ENCODE measurements at regions not wholly inside any gene's neighbourhood (a gene's known extent, or its start where the extent isn't known, plus 50 kb on each side); places are given as distances from the start of the nearest gene placed in this dataset.
A peak's percentile ranks its signal among the peaks of the same experiment; 100 is the strongest.
"Not testable (repeated sequence)": the region's sequence is repeated elsewhere in the genome, so short reads cannot be mapped to it uniquely, and the experiment has no call there.

DNA sequence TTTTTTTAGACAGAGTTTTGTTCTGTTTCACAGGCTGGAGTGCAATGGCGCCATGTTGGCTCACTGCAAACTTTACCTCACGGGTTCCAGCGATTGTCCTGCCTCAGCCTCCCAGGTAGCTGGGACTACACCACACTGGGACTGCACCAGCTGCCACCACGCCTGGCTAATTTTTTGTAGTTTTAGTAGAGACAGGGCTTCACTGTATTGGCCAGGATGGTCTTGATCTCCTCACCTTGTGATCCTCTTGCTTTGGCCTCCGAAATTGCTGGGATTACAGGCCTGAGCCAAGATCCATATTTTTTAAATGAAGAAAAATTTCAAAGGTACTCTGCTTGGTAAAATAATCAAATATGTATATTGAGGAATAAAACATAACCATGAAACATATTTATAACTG lies 195.8 kb upstream of the TPTE start:
- DNase-seq (ENCODE audit: low spot score), result peak; percentile 99

DNA sequence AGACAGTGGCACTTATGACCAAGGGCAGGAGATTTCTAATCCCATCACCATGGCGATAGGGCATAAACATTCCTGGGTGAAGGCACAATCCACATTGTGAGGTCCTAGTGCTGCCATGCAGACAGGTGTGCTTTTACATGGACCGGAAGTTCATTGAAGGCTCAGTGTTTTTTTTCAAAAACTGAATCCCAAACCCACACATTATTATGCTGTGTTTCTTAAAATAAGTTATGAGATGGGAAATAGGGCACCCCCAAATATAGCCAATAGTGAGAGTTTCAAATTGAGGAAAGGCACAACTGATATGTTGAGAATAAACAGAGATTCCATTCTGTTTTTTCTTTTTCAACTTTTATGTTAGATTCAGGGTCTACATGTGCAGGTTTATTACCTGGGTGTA lies 195.2 kb upstream of the TPTE start:
- DNase-seq (ENCODE audit: low spot score), result not testable (repeated sequence)

DNA sequence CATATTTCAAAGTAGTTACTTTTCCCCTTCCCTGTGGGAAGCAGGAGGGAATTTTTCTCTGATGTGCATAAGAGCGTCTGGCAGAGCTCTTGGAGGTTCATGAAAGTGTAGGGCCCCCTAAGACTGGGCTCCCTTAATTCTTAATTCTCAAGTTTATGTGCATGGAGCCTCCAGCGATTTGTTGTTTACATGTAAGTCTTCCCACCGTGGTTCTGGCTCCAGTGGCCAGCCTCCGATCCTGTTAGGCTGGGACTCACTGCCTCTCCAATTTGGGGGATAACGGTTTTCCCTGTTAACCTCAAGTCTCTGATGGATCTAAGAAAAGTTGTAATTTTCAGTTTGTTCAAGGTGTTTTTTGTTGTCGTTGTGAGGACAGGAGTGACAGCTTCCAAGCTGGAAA lies 192.7 kb upstream of the TPTE start:
- not testable (repeated sequence) for DNase-seq (ENCODE audit: low spot score)

DNA sequence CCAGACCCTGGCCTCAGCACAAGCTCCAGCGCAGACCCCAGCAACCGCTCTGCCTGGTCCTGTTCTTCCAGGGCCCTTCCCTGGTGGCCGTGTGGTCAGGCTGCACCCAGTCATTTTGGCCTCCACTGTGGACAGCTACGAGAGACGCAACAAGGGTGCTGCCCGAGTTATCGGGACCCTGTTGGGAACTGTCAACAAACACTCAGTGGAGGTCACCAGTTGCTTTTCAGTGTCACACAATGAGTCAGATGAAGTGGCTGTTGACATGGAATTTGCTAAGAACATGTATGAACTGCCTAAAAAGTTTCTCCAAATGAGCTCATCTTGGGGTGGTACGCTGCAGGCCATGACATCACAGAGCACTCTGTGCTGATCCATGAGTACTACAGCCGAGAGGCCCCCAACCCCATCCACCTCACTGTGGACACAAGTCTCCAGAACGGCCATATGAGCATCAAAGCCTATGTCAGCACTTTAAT lies 190.7 kb upstream of the TPTE start:
- not testable (repeated sequence) for DNase-seq (ENCODE audit: low spot score)

DNA sequence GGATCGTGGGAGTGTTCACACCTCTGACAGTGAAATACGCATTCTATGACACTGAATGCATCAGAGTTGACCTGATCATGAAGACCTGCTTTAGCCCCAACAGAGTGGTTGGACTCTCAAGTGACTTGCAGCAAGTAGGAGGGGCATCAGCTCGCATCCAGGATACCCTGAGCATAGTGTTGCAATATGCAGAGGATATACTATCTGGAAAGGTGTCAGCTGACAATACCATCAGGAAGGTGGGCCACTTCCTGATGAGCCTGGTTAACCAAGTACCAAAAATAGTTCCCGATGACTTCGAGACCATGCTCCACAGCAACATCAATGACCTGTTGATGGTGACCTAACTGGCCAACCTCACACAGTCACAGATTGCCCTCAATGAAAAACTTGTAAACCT lies 190.2 kb upstream of the TPTE start:
- not testable (repeated sequence) for DNase-seq (ENCODE audit: low spot score)

DNA sequence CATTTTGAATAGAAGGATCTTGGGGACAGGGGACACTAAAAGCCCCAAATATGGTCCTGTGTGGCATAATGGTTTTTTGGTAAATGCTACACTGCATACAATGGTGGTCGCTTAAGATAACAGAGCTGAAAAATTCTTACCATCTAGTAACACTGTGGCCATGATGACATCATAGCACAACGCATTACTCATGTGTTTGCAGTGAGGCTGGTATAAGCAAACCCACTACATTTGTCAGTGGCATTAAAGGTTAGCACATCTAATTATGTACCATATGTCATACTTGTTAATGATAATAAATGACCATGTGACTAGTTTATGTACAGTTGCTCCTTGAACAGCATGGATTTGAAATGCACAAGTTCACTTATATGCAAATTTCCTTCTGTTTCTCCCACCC lies 188.4 kb upstream of the TPTE start:
- not testable (repeated sequence) for DNase-seq (ENCODE audit: low spot score)

DNA sequence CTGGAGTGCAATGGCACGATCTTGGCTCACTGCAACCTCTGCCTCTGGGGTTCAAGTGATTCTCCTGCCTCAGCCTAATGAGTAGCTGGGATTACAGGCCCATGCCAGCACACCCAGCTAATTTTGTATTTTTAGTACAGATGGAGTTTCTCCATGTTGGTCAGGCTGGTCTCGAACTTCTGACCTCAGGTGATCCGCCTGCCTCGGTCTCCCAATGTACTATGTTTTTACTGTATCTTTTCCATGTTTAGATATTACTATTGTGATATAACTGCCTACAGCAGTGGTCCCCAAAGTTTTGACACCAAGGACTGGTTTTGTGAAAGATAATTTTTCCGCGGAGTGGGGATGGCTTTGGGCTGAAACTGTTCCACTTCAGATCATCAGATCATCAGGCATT lies 187.0 kb upstream of the TPTE start:
- not testable (repeated sequence) for DNase-seq (ENCODE audit: low spot score)

DNA sequence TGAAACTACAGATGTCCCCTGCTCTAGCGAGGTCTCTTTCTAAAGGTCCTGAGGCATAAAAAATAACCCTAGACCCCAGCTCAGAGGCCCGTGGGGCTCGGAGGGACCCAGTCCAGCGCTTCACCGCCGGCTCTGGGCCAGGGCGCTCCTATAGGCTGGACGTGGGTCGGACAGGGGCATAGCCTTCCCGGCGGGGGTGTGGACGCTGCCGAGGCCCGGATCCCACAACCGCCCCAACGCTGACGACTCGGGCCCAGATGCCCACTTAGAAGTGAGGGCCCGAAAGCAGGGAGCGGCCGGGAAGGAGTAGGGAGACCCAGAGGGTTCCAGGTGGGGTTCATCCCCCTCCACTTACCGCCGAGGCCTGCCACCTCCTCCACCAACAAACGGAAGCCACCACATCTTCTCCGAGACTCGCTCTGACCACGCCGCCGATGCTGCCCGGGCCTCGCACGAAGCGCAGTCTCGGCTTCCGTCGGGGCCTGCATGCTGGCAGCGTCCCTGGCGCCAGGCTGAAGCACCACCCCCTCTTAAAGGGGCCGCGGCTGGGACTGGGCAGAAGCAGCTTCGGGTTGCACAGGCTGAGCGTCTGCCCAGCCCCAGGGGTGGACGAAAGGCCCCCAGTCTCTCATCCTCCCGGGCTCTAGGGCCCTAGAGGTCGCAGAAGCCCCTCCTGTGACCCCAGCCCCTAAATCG lies 179.0 kb upstream of the TPTE start:
- DNase-seq (ENCODE audit: low spot score), result not testable (repeated sequence)

DNA sequence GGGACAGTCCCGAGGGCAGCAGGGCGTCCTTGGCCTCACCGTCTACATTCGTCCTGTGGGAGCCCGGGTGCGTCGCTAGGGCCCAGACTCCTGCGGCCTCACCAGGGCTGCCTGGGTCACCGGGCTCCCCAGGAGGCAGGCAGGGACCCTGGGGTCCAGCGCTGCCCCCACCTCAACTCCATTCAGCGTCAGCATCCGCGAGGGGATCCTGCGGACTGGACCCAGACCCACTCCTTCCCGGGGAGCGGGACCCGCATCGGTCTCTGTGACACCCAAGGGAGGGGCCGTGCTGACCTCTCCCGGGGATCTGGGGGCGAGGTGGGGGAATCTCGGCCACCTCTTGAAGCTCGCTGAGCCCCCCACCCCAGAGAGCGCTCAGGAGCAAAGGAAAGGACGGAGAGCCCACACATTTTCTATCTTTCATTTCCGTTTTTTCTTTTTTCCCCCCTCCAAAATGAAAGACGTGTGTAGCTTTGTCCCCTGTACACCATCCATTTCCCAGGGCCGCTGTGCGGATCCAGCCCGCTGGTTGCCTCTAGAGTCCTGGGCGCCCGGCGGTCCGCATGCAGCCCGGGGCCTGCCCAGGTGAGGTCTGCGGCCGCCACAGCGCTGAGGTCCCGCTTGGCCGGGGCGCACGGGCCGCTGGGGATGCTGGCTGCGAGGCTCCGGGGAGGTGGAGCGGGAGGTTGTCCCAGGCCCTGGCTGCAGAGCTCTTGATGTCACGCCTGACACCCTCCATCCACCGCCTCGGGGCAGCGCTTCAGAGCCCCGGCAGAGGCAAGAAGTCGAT lies 178.0 kb upstream of the TPTE start:
- not testable (repeated sequence) for DNase-seq (ENCODE audit: low spot score)

DNA sequence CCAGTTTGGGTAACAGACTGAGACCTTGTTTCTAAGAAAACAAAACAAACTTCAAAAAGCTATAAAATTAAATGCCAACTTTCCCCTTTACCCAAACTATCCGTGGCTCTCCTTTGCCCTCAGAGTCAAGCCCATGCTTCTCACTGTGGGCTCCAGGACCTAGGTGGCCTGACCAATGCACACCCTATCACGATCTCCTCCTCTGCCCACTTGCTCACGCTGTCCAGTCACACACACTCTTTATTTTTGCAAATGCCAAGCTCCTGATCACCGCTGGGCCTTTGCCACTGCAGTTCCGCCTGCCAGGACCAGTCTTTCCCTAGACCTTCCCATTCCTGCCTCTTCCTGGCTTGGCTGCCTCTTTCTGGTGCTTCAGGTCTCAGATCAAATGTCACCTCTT lies 177.1 kb upstream of the TPTE start:
- not testable (repeated sequence) for DNase-seq (ENCODE audit: low spot score)

DNA sequence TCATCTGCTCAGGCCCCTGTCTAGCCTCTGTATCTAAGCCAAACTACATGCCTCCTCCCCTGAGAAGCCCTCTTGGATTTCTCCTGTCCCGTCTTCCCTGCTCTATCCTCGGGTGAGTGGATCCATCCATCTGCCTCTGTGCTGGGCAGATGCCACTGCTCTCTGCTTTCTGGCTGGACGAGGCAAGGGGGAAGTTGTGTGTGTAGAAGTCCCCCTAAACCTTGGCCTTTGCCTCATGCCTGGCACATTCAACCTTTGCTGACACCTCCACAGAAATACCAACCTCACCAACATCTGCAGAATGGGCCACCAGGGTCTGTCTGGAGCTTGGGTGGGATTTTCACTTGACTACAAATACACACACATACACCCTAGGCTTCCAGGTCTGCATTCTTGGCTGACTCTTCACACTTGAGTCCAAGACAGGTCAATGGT lies 176.2 kb upstream of the TPTE start:
- DNase-seq (ENCODE audit: low spot score), result not testable (repeated sequence)

DNA sequence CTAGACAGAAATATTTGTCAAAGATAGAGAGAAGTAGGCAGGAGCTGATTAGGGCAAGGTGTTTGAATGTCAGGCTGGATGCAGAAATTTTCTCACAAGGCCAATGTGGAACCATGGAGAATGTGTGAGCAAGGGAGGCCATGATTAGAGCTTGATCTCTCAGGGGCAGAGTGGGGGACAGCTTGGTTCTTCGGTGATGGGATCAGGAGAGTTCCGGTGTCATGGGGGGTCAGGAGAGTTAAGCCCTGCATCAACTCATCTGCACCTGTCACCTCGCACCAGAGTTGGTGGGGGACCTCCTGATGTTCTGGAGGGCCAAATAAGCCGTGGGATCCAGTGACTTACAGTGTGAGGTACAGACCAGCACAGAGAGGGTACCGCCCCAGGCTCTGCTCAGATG lies 175.1 kb upstream of the TPTE start:
- DNase-seq (ENCODE audit: low spot score), result not testable (repeated sequence)

DNA sequence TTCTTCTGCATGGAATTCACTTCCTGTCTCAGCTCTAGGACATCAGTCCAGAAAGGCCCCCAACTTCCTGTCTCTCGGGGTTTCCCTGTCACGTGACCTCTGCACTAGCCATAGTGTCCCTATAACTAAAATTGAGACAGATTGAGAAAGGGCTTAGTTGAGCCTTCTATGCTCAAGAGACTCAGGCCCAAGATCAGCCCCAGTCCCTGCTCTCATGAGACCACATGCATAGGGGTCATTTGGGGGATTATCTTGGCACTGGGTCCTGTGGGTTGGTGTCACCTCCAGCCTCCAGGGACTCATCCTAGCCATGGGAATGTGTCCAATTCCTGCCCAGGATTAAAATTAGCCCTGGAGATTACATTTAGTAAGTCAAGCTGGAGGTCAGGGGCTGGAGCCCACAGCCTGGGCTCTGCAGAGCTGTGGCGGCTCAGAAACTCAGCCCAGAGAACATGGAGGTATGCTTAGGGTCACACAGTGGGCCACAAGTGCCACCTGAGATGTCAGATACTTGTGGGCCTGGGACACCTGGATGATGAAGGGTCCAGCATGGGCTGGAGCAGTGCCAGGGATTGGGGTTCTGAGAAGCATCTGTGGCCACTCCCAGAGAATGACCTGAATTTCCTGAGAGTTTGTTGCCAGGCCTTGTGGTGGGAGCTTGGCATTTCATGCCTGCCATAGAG lies 174.3 kb upstream of the TPTE start:
- not testable (repeated sequence) for DNase-seq (ENCODE audit: low spot score)

DNA sequence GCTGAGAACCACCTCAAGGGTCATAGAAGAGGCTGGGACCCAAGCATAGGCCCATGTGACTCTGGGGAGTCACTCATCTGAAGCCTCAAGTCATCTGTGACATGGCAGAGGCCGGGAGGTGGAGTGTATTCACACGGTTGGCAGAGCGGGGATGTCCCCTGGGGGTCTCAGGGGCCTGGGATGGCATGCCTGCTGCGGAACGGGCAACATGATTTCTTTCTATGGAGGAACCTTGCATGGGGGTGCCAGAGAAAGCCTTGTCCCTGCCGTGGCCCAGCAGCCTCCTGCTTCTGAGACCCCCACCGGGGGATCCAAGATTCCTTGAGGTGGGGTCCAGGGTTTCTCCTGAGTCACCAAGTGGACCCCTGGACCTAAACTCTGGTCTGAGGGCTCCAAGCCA lies 173.7 kb upstream of the TPTE start:
- DNase-seq (ENCODE audit: low spot score), result not testable (repeated sequence)

DNA sequence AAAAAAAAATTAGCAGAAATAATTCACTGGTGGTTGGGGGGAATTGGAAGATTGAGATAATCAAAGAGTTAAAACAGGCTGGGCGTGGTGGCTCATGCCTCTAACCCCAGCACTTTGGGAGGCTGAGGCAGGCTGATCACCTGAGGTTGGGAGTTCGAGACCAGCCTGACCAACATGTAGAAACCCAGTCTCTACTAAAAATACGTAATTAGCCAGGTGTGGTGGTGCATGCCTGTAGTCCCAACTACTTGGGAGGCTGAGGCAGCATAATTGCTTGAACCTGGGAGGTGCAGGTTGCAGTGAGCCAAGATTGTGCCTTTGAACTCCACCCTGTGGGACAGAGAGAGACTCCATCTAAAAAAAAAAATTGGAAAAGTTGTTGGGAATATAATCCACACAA lies 173.2 kb upstream of the TPTE start:
- not testable (repeated sequence) for DNase-seq (ENCODE audit: low spot score)

DNA sequence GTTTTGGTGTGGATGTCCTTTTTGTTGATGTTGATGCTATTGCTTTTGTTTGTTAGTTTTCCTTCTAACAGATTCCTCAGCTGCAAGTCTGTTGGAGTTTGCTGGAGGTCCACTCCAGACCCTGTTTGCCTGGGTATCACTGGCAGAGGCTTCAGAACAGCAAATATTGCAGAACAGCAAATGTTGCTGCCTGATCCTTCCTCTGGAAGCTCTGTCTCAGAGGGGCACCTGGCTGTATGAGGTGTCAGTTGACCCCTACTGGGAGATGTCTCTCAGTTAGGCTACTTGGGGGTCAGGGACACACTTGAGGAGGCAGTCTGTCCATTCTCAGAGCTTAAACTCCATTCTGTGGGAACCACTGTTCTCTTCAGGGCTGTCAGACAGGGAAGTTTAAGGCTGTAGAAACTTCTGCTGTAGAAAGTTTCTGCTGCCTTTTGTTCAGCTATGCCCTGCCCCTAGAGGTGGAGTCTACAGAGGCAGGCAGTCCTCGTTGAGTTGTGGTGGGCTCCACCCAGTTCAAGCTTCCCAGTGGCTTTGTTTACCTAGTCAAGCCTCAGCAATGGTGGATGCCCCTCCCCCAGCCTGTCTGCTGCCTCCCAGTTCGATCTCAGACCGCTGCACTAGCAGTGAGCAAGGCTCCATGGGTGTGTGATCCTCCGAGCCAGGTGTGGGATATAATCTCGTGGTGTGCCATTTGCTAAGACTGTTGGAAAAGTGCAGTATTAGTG lies 166.4 kb upstream of the TPTE start:
- not testable (repeated sequence) for DNase-seq (ENCODE audit: low spot score)

DNA sequence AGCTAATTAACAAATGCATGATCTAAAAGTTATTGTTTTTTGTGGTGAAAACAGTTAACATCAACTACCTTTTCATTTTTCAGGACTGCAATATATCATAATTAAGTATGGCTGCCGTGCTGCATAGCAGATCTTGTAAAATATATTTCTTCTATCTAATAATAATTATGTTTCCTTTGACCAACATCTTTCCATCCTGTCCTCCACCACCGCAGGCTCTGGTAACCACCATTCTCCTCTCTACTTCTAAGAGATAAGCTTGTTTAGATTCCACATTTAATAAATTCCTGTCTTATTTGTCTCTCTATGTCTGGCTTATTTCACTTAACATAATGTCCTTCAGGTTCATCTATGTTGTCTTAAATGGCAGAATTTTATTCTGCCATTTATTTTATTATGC lies 162.3 kb upstream of the TPTE start:
- not testable (repeated sequence) for DNase-seq (ENCODE audit: low spot score)

DNA sequence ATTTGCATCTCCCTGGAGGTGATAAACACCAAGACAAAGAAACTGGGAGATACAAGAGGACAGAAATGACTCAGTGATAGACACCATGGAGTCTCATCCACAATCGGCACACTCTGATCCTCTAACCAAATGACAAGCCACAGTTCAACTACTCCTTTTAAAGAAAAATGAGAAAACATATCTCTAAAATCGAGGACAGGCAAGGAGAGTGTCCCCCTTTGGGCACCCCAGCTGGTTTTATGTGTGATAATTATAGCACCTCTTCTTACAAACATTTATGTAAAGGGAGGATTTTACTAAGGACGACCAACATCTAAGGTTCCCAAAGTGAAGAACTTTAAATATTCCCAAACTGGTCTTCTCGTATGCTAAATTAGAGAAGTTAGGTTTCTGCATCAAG lies 161.5 kb upstream of the TPTE start:
- DNase-seq (ENCODE audit: low spot score), result not testable (repeated sequence)

DNA sequence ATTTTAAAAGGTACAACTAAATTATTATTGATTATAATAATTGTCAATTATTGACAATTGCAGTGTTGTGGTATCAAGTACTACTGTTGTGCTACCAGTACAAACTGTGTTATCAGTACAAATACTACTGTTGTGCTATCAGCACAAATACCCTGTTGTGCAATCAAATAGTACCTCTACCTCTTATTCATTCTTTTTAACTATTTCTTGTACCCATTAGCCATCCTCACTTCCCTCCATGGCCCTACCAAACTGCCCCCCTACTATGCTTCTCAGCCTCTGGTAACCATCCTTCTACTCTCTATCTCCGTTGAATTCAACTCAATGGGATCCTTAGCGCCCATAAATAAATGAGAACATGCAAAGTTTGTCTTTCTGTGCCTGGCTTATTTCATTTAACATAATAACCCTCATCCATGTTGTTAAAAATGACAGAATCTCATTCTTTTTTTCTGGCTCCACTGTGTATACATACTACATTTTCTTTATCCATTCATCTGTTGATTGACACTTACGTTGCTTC lies 160.1 kb upstream of the TPTE start:
- not testable (repeated sequence) for DNase-seq (ENCODE audit: low spot score)

DNA sequence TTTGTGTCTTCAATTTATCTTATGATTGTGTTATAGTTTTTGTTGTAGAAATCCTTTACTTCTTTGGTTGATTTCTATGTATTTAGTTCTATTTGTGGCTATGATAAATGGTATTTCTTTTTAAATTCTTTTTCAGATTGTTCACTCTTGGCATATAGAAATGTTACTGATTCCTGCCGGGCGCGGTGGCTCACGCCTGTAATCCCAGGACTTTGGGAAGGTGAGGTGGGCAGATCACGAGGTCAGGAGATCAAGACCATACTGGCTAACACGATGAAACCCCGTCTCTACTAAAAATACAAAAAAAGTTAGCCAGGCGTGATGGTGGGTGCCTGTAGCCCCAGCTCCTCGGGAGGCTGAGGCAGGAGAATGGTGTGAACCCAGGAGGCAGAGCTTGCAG lies 158.6 kb upstream of the TPTE start:
- not testable (repeated sequence) for DNase-seq (ENCODE audit: low spot score)

DNA sequence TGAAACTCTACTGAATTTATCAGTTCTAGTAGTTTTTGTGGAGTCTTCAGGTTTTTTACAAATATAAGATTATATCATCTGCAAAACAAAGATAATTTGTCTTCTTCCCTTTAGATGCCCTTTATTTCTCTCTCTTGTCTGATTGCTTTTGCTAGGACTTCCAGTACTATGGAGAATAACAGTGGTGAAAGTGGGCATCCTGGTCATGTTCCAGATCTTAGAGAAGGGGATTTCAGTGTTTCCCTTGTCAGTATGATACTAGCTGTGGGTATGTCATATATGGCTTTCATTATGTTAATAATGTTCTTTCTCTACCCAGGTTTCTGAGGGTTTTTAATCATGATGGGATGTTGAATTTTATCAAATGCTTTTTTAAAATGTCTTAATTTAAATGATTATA lies 158.1 kb upstream of the TPTE start:
- DNase-seq (ENCODE audit: low spot score), result not testable (repeated sequence)

DNA sequence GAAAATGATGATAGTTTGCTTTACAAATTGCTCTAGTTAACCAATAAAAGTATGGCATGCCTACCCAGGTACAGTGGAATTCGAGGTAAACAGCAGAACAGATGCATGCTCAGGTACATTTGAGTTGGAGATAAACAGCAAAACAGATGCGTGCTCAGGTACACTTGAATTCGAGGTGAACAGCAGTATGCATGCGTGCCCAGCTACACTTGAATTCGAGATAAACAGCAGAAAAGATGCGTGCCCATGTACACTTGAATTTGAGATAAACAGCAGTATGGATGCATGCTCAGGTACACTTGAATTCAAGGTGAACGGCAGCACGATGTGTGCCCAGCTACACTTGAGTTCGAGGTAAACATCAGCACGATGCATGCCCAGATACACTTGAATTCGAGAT lies 155.2 kb upstream of the TPTE start:
- not testable (repeated sequence) for DNase-seq (ENCODE audit: low spot score)

Measured in pons (tissue), 1 donor.